ENCODE measurements at regions not wholly inside any gene's neighbourhood (a gene's known extent, or its start where the extent isn't known, plus 50 kb on each side); places are given as distances from the start of the nearest gene placed in this dataset.

DNA sequence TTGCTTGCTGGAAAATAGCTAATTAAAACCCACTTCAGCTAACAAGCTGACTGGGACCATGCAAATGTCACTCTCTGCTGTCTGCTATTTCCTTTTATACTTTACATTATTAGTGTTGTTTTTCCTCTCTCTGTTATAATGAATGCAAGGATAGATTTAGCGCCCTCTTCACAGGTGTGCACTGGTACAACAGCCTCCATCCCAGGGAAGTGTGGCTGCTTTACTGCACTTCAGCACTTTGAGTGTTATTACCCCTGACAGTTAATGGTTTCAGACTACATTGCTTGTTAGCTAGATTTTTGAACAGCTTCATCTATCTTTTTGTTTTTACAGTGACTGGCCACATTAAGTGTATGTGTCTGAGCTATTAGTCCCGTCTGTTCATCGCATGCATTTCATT, 405.7 kb downstream of the RNF144B start:
- H3K9ac ChIP-seq: no peak overlapping the region

DNA sequence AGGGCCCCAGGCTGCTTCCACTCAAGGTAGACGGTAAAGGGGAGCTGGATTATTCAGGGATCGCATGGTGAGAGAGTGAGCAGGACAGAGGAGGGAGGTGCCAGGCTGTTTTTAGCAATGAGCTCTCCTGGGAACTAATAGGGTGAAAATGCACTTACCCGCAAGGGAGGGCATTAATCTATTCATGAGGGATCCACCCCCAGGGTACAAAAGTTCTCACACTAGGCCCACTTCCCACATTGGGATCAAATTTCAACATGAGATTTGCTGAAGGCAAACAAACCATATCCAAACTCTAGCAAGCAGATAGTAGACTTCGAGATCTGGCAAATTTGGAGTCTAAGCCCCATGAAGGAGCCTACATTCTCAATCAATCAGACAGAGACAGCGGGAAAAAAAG, 408.6 kb downstream of the RNF144B start:
- Histone ChIP-seq H3K27me3 (ENCODE audit: insufficient read depth, low read depth) (no peaks in the 10 kb centered on the region), H4K20me1 (ENCODE audit: insufficient read depth) (no peaks in the 10 kb centered on the region), H3K9ac (no peak overlapping the region), H3K4me3 (IDR thresholded peaks at IDR 0.05; ENCODE audit: insufficient read depth, low read depth, low read length) (no peak overlapping the region), H2AFZ (ENCODE audit: low read depth) (no peak overlapping the region), H3K79me2 (ENCODE audit: insufficient read depth, low read depth) (no peaks in the 10 kb centered on the region), H3K4me2 (no peak overlapping the region), H3K27ac (no peak overlapping the region), H3K36me3 (ENCODE audit: insufficient read depth) (no peaks in the 10 kb centered on the region), H3K4me1 (ENCODE audit: low read depth, poor library complexity, severe bottlenecking) (no peaks in the 10 kb centered on the region)
- TF ChIP-seq, protein P1, sequence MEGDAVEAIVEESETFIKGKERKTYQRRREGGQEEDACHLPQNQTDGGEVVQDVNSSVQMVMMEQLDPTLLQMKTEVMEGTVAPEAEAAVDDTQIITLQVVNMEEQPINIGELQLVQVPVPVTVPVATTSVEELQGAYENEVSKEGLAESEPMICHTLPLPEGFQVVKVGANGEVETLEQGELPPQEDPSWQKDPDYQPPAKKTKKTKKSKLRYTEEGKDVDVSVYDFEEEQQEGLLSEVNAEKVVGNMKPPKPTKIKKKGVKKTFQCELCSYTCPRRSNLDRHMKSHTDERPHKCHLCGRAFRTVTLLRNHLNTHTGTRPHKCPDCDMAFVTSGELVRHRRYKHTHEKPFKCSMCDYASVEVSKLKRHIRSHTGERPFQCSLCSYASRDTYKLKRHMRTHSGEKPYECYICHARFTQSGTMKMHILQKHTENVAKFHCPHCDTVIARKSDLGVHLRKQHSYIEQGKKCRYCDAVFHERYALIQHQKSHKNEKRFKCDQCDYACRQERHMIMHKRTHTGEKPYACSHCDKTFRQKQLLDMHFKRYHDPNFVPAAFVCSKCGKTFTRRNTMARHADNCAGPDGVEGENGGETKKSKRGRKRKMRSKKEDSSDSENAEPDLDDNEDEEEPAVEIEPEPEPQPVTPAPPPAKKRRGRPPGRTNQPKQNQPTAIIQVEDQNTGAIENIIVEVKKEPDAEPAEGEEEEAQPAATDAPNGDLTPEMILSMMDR (conservative IDR thresholded peaks at IDR 0.05; ENCODE audit: low read depth, low read length): no peak

More for the DNA sequence above, 405.7 kb downstream of the RNF144B start:
- H3K27me3 ChIP-seq (ENCODE audit: insufficient read depth, low read depth): no peaks in the 10 kb centered on the region
- H3K79me2 ChIP-seq (ENCODE audit: insufficient read depth, low read depth): no peaks in the 10 kb centered on the region
- H3K4me3 ChIP-seq (IDR thresholded peaks at IDR 0.05; ENCODE audit: insufficient read depth, low read depth, low read length): no peak overlapping the region
- TF ChIP-seq, protein P1 (conservative IDR thresholded peaks at IDR 0.05; ENCODE audit: low read depth, low read length): no peak
- no peak overlapping the region for H3K4me2 ChIP-seq
- no peaks in the 10 kb centered on the region for H3K36me3 ChIP-seq (ENCODE audit: insufficient read depth)
- H2AFZ ChIP-seq (ENCODE audit: low read depth): no peak overlapping the region
- no peak overlapping the region for H3K27ac ChIP-seq
- no peaks in the 10 kb centered on the region for H3K4me1 ChIP-seq (ENCODE audit: low read depth, poor library complexity, severe bottlenecking)
- no peaks in the 10 kb centered on the region for H4K20me1 ChIP-seq (ENCODE audit: insufficient read depth)

DNA sequence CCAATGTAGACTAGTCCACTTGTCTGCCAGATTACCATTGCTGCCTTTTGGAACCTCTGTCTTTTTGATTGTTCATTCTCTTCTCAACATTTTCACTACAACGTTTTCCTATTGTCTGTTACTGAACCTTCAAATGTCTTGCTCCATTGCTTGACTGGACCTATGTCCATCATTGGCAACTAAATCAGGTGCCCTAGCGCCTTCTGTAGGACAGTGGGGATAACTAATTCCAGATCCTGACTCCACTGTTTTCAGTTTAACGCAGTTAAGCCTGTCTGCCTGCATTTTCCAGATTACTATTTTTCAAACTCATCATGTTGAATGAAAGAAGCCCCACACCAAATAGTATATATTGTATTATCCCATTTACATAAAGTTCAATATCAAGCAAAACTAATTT, 433.6 kb downstream of the RNF144B start:
- Histone ChIP-seq H3K9ac (no peak overlapping the region), H3K4me1 (ENCODE audit: low read depth, poor library complexity, severe bottlenecking) (no peaks in the 10 kb centered on the region), H3K27me3 (ENCODE audit: insufficient read depth, low read depth) (no peaks in the 10 kb centered on the region), H3K4me3 (IDR thresholded peaks at IDR 0.05; ENCODE audit: insufficient read depth, low read depth, low read length) (no peak overlapping the region), H2AFZ (ENCODE audit: low read depth) (no peak overlapping the region), H3K79me2 (ENCODE audit: insufficient read depth, low read depth) (no peaks in the 10 kb centered on the region), H3K4me2 (no peak overlapping the region), H3K27ac (no peak overlapping the region), H3K36me3 (ENCODE audit: insufficient read depth) (no peaks in the 10 kb centered on the region), H4K20me1 (ENCODE audit: insufficient read depth) (no peaks in the 10 kb centered on the region)
- TF ChIP-seq, protein P1 (conservative IDR thresholded peaks at IDR 0.05; ENCODE audit: low read depth, low read length): no peak

DNA sequence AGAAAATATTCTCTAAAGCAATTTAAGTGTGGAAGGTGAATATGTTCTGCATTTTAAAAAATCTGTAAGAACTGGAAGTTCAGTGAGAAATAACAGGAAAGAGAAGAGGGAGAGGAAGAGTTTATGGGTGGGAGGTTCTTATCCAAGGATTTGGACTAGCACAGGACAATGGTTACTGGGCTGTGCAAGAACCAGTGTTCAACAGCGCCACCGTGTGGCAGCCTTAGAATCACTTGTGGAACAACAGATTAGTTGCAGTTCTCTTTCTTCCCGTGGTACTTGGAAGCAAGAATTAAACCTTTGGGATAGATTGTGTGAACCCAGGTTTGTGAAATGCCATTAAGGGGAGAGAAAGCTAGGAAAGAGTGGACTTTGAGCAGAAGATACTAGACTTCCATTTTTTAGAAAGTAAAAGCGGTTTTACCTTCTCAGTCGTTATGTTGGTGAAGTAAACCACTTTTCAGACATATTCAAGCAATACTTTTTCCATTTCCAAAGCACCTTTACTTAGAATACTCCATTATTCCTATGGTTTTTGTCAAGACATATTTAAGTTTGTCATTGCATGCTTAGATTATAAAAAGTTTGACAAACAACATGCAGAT, 436.7 kb downstream of the RNF144B start:
- TF ChIP-seq, protein P1 (conservative IDR thresholded peaks at IDR 0.05; ENCODE audit: low read depth, low read length): peak; percentile 90
- H2AFZ ChIP-seq (ENCODE audit: low read depth): no peak overlapping the region
- H3K36me3 ChIP-seq (ENCODE audit: insufficient read depth): no peaks in the 10 kb centered on the region
- no peaks in the 10 kb centered on the region for H3K4me1 ChIP-seq (ENCODE audit: low read depth, poor library complexity, severe bottlenecking)
- no peak overlapping the region for H3K4me3 ChIP-seq (IDR thresholded peaks at IDR 0.05; ENCODE audit: insufficient read depth, low read depth, low read length)
- H3K79me2 ChIP-seq (ENCODE audit: insufficient read depth, low read depth): no peaks in the 10 kb centered on the region
- no peak overlapping the region for H3K27ac ChIP-seq
- no peaks in the 10 kb centered on the region for H4K20me1 ChIP-seq (ENCODE audit: insufficient read depth)
- H3K4me2 ChIP-seq: no peak overlapping the region
- H3K27me3 ChIP-seq (ENCODE audit: insufficient read depth, low read depth): no peaks in the 10 kb centered on the region
- H3K9ac ChIP-seq: no peak overlapping the region
